Uterus (tissue), 3 donors: ENCODE measurements at regions not wholly inside any gene's neighbourhood (a gene's known extent, or its start where the extent isn't known, plus 50 kb on each side); places are given as distances from the start of the nearest gene placed in this dataset.

ENCODE experiments used
- DNase-seq, 2 donors: peaks; one replicate each; pipeline ENCODE4 v3.0.0-alpha.2; 2019 to 2020
- H3K27ac ChIP-seq, 2 donors: fragments of 200-600 bp; sonication (generic); 1 replicate in 1 of 2; 2 replicates in 1 of 2; pipeline ENCODE4 v1.5.1; 2016 to 2018
- H3K27me3 ChIP-seq, 2 donors: fragments of 200-600 bp; sonication (generic); one replicate each; pipeline ENCODE4 v1.5.1; 2018 to 2019; ENCODE audit warnings: control low read depth in 1 of 2
- H3K36me3 ChIP-seq, 2 donors: fragments of 200-600 bp; sonication (generic); one replicate each; pipeline ENCODE4 v1.5.1; 2019; ENCODE audit warnings: control low read depth in 1 of 2
- H3K4me1 ChIP-seq, 2 donors: fragments of 200-600 bp; sonication (generic); one replicate each; pipeline ENCODE4 v1.5.1; 2018 to 2019; ENCODE audit warnings: control low read depth in 1 of 2
- H3K4me3 ChIP-seq, 2 donors: fragments of 200-600 bp; sonication (generic); 1 replicate in 1 of 2; 2 replicates in 1 of 2; pipeline ENCODE4 v1.5.1; 2018 to 2019; ENCODE audit warnings: mild to moderate bottlenecking in 1 of 2
- H3K9me3 ChIP-seq, 2 donors: fragments of 200-600 bp; sonication (generic); one replicate each; pipeline ENCODE4 v1.5.1; 2019; ENCODE audit warnings: control low read depth in 1 of 2
- CTCF ChIP-seq, 4 experiments: fragments of 200-600 bp in 2 of 4; fragments of 450-650 bp in 2 of 4; sonication (generic) in 2 of 4; IDR thresholded peaks; one replicate each; pipeline ENCODE4 v1.5.1; 2016 to 2019; ENCODE audit warnings: antibody characterized with exemption in 4 of 4, mild to moderate bottlenecking in 2 of 4, moderate library complexity in 1 of 4
- POLR2A ChIP-seq, 2 donors: fragments of 450-650 bp; IDR thresholded peaks; one replicate each; pipeline ENCODE4 v1.6.1; 2016; ENCODE audit warnings: antibody characterized with exemption in 2 of 2, mild to moderate bottlenecking in 1 of 2, moderate library complexity in 1 of 2
- intact Hi-C: fragments of 100-400 bp; cut with DNase I; formaldehyde crosslinking; loops from one replicate; pipeline ENCODE4 v1.15.1; 2023; ENCODE audit warnings: low total_unique reads
- donor health status: DM: yes; HTN: yes; CAD: no.

DNA sequence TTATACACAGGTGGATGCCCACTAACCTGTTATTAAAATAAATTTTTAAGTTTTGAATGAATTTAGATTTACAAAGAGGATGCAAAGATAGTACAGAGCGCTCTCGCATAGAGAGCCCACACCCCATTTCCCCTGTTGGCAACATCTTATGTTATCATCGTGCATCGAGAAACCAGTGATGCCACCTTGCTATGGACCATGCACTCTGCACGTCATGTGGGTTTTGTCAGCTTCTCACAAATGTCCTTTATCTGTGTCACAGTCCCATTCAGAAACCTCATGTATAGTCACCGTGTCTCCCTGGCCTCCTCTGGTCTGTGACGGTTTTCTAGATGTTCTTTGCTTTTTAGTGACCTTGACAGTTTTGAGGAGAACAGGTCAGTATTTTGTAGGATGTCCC is 60.0 kb downstream of the ING1 start:
- H3K27ac ChIP-seq = no peak overlapping the region
- H3K9me3 ChIP-seq = no peaks in the 10 kb centered on the region
- intact Hi-C loops = no loop called here
- no peaks in the 10 kb centered on the region for H3K27me3 ChIP-seq
- H3K36me3 ChIP-seq = no peaks in the 10 kb centered on the region
- TF ChIP-seq POLR2A (IDR thresholded peaks at IDR 0.05) (no peak), CTCF (IDR thresholded peaks at IDR 0.05) (no peak)
- DNase-seq = no peak
- H3K4me1 ChIP-seq = no peaks in the 10 kb centered on the region
- no peak overlapping the region for H3K4me3 ChIP-seq

GRCh38 chr13:110774051-110774450 is 60.6 kb downstream of the ING1 start:
- H3K9me3 ChIP-seq = no peaks in the 10 kb centered on the region
- DNase-seq = no peak
- intact Hi-C loops = no loop called here
- H3K4me1 ChIP-seq = no peaks in the 10 kb centered on the region
- no peak overlapping the region for H3K27ac ChIP-seq
- no peaks in the 10 kb centered on the region for H3K27me3 ChIP-seq
- no peak for TF ChIP-seq POLR2A (IDR thresholded peaks at IDR 0.05)
- no peak for TF ChIP-seq CTCF (IDR thresholded peaks at IDR 0.05)
- H3K36me3 ChIP-seq = no peaks in the 10 kb centered on the region
- no peak overlapping the region for H3K4me3 ChIP-seq

- DNase-seq = no peak
- no peak overlapping the region for H3K27ac ChIP-seq
- no peaks in the 10 kb centered on the region for H3K27me3 ChIP-seq
- H3K4me1 ChIP-seq = no peaks in the 10 kb centered on the region
- no peaks in the 10 kb centered on the region for H3K36me3 ChIP-seq
- no peak overlapping the region for H3K4me3 ChIP-seq
- TF ChIP-seq POLR2A (IDR thresholded peaks at IDR 0.05) (no peak), CTCF (IDR thresholded peaks at IDR 0.05) (no peak)
- intact Hi-C loops = no loop called here
- H3K9me3 ChIP-seq = no peaks in the 10 kb centered on the region
Observed at GRCh38 chr13:110774490-110774889, 61.0 kb downstream of the ING1 start.

- TF ChIP-seq POLR2A (IDR thresholded peaks at IDR 0.05) = no peak
- TF ChIP-seq CTCF (IDR thresholded peaks at IDR 0.05) = no peak
- H3K27ac ChIP-seq = no peak overlapping the region
- intact Hi-C loops = no loop called here
- no peak for DNase-seq
- H3K9me3 ChIP-seq = no peaks in the 10 kb centered on the region
- no peak overlapping the region for H3K4me3 ChIP-seq
- H3K36me3 ChIP-seq = no peaks in the 10 kb centered on the region
- no peaks in the 10 kb centered on the region for H3K4me1 ChIP-seq
- no peaks in the 10 kb centered on the region for H3K27me3 ChIP-seq
Observed at GRCh38 chr13:110775576-110775975, 62.1 kb downstream of the ING1 start.

DNA sequence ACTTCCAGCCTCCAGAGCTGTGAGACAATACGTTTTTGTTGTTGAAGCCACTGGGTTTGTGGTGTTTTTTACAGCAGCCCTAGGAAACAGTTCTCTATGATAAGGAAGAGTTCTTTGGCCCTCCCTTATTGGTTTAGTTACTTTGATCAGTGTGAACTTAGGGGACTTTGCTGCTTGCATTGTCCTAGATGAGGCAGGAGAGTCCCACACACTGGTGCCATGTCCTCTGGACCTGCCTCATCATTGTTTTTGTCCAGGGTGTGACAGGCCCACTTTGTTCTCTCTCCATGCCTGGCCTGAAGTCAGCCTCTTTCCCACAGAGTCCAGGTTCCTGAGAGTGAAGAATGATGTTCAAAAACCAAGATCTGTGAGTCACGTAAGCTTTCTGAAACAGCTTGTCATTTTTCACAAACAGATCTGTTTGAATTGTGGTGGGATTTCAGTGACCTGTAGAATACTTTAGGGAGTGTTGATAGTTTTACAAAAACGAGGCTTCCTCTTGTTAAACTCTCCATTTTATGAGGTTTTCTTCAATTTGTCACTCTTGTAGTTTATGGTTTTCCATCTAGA is 63.8 kb downstream of the ING1 start:
- H3K4me1 ChIP-seq = no peaks in the 10 kb centered on the region
- H3K27me3 ChIP-seq = no peaks in the 10 kb centered on the region
- DNase-seq = no peak
- intact Hi-C loops = no loop called here
- no peak overlapping the region for H3K27ac ChIP-seq
- no peaks in the 10 kb centered on the region for H3K36me3 ChIP-seq
- TF ChIP-seq CTCF (IDR thresholded peaks at IDR 0.05) (no peak), POLR2A (IDR thresholded peaks at IDR 0.05) (no peak)
- no peak overlapping the region for H3K4me3 ChIP-seq
- H3K9me3 ChIP-seq = no peaks in the 10 kb centered on the region
